ENCODE measurements at regions not wholly inside any gene's neighbourhood (a gene's known extent, or its start where the extent isn't known, plus 50 kb on each side); places are given as distances from the start of the nearest gene placed in this dataset.

DNA sequence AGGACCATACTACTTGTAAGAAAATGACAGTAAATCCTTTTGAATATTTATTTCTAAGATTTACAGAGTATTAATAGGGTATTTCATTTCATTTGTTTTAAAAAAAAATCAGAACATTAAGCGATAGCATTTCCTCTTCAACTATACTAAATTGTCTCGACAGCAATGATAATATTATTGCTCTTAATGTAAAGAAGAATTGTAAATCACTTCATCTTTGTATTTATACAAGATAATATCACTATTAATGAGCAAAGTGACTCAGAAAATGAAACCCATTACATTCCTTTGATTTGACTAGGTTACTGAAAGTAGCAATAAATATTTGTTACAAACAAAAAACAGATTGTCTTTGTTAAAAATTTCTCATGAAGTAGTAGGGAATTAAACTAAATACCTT lies 131.1 kb upstream of the CNTN4 start:
- TF ChIP-seq NFE2 (IDR thresholded peaks at IDR 0.05; ENCODE audit: low read depth) (no peak), ZFPM2 (CRISPR knock-in tag; IDR thresholded peaks at IDR 0.05) (no peak), POLR2AphosphoS5 (IDR thresholded peaks at IDR 0.05; ENCODE audit: control insufficient read depth, insufficient read depth, low read depth, low read length) (no peak)
- TF ChIP-seq, protein P1, sequence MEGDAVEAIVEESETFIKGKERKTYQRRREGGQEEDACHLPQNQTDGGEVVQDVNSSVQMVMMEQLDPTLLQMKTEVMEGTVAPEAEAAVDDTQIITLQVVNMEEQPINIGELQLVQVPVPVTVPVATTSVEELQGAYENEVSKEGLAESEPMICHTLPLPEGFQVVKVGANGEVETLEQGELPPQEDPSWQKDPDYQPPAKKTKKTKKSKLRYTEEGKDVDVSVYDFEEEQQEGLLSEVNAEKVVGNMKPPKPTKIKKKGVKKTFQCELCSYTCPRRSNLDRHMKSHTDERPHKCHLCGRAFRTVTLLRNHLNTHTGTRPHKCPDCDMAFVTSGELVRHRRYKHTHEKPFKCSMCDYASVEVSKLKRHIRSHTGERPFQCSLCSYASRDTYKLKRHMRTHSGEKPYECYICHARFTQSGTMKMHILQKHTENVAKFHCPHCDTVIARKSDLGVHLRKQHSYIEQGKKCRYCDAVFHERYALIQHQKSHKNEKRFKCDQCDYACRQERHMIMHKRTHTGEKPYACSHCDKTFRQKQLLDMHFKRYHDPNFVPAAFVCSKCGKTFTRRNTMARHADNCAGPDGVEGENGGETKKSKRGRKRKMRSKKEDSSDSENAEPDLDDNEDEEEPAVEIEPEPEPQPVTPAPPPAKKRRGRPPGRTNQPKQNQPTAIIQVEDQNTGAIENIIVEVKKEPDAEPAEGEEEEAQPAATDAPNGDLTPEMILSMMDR (IDR thresholded peaks at IDR 0.05 in 2 of 3, conservative IDR thresholded peaks at IDR 0.05 in 1 of 3; ENCODE audit: insufficient read depth in 2 of 3, low read depth in 1 of 3, low read length in 3 of 3), result no peak
- TF ChIP-seq, protein P2, sequence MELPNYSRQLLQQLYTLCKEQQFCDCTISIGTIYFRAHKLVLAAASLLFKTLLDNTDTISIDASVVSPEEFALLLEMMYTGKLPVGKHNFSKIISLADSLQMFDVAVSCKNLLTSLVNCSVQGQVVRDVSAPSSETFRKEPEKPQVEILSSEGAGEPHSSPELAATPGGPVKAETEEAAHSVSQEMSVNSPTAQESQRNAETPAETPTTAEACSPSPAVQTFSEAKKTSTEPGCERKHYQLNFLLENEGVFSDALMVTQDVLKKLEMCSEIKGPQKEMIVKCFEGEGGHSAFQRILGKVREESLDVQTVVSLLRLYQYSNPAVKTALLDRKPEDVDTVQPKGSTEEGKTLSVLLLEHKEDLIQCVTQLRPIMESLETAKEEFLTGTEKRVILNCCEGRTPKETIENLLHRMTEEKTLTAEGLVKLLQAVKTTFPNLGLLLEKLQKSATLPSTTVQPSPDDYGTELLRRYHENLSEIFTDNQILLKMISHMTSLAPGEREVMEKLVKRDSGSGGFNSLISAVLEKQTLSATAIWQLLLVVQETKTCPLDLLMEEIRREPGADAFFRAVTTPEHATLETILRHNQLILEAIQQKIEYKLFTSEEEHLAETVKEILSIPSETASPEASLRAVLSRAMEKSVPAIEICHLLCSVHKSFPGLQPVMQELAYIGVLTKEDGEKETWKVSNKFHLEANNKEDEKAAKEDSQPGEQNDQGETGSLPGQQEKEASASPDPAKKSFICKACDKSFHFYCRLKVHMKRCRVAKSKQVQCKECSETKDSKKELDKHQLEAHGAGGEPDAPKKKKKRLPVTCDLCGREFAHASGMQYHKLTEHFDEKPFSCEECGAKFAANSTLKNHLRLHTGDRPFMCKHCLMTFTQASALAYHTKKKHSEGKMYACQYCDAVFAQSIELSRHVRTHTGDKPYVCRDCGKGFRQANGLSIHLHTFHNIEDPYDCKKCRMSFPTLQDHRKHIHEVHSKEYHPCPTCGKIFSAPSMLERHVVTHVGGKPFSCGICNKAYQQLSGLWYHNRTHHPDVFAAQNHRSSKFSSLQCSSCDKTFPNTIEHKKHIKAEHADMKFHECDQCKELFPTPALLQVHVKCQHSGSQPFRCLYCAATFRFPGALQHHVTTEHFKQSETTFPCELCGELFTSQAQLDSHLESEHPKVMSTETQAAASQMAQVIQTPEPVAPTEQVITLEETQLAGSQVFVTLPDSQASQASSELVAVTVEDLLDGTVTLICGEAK (IDR thresholded peaks at IDR 0.05), result no peak
- TF ChIP-seq, protein P2 (CRISPR knock-in tag; IDR thresholded peaks at IDR 0.05), result no peak
